Vagina (tissue), 2 donors: ENCODE measurements at regions not wholly inside any gene's neighbourhood (a gene's known extent, or its start where the extent isn't known, plus 50 kb on each side); places are given as distances from the start of the nearest gene placed in this dataset.

Experiments
- POLR2AphosphoS5 ChIP-seq, 2 donors: sonication (generic); formaldehyde crosslinking; IDR thresholded peaks; one replicate each; pipeline ENCODE4 v1.9.0; 2017; ENCODE audit warnings: antibody characterized with exemption in 2 of 2, mild to moderate bottlenecking in 2 of 2, low read depth in 1 of 2; ENCODE audit not compliant: insufficient read depth in 1 of 2
- TF ChIP-seq, protein P1 (sequence below), 3 experiments: fragments of 450-650 bp in 2 of 3; fragments of 200-600 bp in 1 of 3; sonication (generic) in 1 of 3; IDR thresholded peaks; one replicate each; pipeline ENCODE4 v1.5.1; 2017 to 2019; ENCODE audit warnings: antibody characterized with exemption in 3 of 3, mild to moderate bottlenecking in 2 of 3, moderate library complexity in 2 of 3

DNA sequence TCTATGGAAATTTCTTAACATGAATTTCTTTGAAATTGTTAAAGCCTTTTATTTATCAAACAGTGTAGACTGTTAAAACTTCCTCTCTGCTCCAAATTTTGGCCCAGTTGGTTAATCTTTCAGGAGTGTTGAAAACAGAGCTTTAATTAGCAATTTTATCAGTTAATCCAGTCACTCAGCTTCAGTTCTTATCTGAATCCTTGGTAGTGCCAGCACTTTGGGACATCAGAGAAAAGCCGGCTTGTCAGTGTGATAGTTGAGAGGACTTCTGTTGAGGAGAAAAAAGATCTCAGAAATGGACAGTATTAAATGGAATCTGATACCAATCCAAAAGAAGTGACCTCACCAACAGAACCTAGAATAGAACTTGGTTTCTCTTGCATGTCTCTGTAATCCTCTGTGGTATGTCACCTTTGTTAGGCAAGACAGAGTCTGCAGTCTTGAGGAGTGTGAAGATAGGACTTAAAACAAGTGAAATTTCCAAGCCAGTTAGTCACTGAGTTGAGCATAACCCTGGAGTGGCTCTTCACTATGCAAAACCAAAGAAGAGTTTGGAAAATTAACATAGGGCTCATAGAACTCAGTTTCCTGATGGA is 251.8 kb downstream of the NNT start:
- TF ChIP-seq, protein P1, sequence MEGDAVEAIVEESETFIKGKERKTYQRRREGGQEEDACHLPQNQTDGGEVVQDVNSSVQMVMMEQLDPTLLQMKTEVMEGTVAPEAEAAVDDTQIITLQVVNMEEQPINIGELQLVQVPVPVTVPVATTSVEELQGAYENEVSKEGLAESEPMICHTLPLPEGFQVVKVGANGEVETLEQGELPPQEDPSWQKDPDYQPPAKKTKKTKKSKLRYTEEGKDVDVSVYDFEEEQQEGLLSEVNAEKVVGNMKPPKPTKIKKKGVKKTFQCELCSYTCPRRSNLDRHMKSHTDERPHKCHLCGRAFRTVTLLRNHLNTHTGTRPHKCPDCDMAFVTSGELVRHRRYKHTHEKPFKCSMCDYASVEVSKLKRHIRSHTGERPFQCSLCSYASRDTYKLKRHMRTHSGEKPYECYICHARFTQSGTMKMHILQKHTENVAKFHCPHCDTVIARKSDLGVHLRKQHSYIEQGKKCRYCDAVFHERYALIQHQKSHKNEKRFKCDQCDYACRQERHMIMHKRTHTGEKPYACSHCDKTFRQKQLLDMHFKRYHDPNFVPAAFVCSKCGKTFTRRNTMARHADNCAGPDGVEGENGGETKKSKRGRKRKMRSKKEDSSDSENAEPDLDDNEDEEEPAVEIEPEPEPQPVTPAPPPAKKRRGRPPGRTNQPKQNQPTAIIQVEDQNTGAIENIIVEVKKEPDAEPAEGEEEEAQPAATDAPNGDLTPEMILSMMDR (IDR thresholded peaks at IDR 0.05) = no peak
- no peak for TF ChIP-seq POLR2AphosphoS5 (IDR thresholded peaks at IDR 0.05; ENCODE audit: insufficient read depth in 1 of 2, low read depth in 1 of 2)
